Omental fat pad (tissue), 3 donors: ENCODE measurements at regions not wholly inside any gene's neighbourhood (a gene's known extent, or its start where the extent isn't known, plus 50 kb on each side); places are given as distances from the start of the nearest gene placed in this dataset.

ENCODE experiments used
- ATAC-seq: fragments of 150-250 bp; one replicate; pipeline ENCODE4 v1.9.1; 2016; ENCODE audit warnings: mild to moderate bottlenecking, moderate library complexity; ENCODE audit not compliant: low FRiP score
- DNase-seq: peaks from one replicate; pipeline ENCODE4 v3.0.0-alpha.2; 2019; ENCODE audit warnings: low spot score
- CTCF ChIP-seq, 3 donors: fragments of 450-650 bp; IDR thresholded peaks; one replicate each; pipeline ENCODE4 v1.5.1; 2016 to 2017; ENCODE audit warnings: antibody characterized with exemption in 3 of 3, mild to moderate bottlenecking in 3 of 3, moderate library complexity in 2 of 3

- ATAC-seq (no peak), DNase-seq (no peak)
- no peak for TF ChIP-seq CTCF (IDR thresholded peaks at IDR 0.05)
Measured at GRCh38 chr1:90344963-90345730, 350.2 kb downstream of the ZNF326 start.

GRCh38 chr1:90341516-90341915, 346.6 kb downstream of the ZNF326 start:
- DNase-seq (no peak), ATAC-seq (no peak)
- TF ChIP-seq CTCF (IDR thresholded peaks at IDR 0.05) = no peak

- no peak for DNase-seq
- no peak for TF ChIP-seq CTCF (IDR thresholded peaks at IDR 0.05)
- no peak for ATAC-seq
Measured at GRCh38 chr1:90340606-90341005, 345.7 kb downstream of the ZNF326 start.

- DNase-seq (no peak), ATAC-seq (no peak)
- no peak for TF ChIP-seq CTCF (IDR thresholded peaks at IDR 0.05)
Measured at GRCh38 chr1:90339811-90340210, 344.9 kb downstream of the ZNF326 start.

GRCh38 chr1:90336552-90337324, 341.8 kb downstream of the ZNF326 start:
- no peak for TF ChIP-seq CTCF (IDR thresholded peaks at IDR 0.05)
- DNase-seq (no peak), ATAC-seq (no peak)

- no peak for TF ChIP-seq CTCF (IDR thresholded peaks at IDR 0.05)
- ATAC-seq (no peak), DNase-seq (no peak)
Measured at GRCh38 chr1:90335558-90335957, 340.6 kb downstream of the ZNF326 start.

- DNase-seq (no peak), ATAC-seq (no peak)
- TF ChIP-seq CTCF (IDR thresholded peaks at IDR 0.05) = no peak
Measured at GRCh38 chr1:90334137-90334536, 339.2 kb downstream of the ZNF326 start.
